Adipocyte (in vitro differentiated cells): ENCODE measurements at regions not wholly inside any gene's neighbourhood (a gene's known extent, or its start where the extent isn't known, plus 50 kb on each side); places are given as distances from the start of the nearest gene placed in this dataset.

Experiments
- DNase-seq: peaks from one replicate; pipeline ENCODE4 v3.0.0-alpha.2; 2015; ENCODE audit warnings: low read depth
- H3K27me3 ChIP-seq: replicated peaks from 2 replicates; pipeline ENCODE4 v1.7.0; 2013; ENCODE audit warnings: mild to moderate bottlenecking, low read length, moderate library complexity; ENCODE audit not compliant: control insufficient read depth, insufficient read depth
- H3K36me3 ChIP-seq: 2 replicates; pipeline ENCODE4 v1.7.0; 2013; ENCODE audit warnings: low read length, mild to moderate bottlenecking, moderate library complexity; ENCODE audit not compliant: control insufficient read depth, insufficient read depth, severe bottlenecking
- H3K4me1 ChIP-seq: 2 replicates; pipeline ENCODE4 v1.7.0; 2013; ENCODE audit warnings: mild to moderate bottlenecking, low read length, moderate library complexity; ENCODE audit not compliant: control insufficient read depth, insufficient read depth
- H3K4me3 ChIP-seq: 2 replicates; pipeline ENCODE4 v1.7.0; 2013; ENCODE audit warnings: mild to moderate bottlenecking, low read length, moderate library complexity
- H3K9ac ChIP-seq: 2 replicates; pipeline ENCODE4 v1.7.0; 2013; ENCODE audit warnings: mild to moderate bottlenecking, low read length, moderate library complexity
- H3K9me3 ChIP-seq: 2 replicates; pipeline ENCODE4 v1.7.0; 2013; ENCODE audit warnings: mild to moderate bottlenecking, low read length, moderate library complexity; ENCODE audit not compliant: control insufficient read depth

- H3K9me3 ChIP-seq, result no peaks in the 10 kb centered on the region
- no peak overlapping the region for H3K4me3 ChIP-seq
- no peak overlapping the region for H3K9ac ChIP-seq
- peaks cover 13% of the 10 kb centered on the region for H3K4me1 ChIP-seq
- H3K27me3 ChIP-seq, result no peaks in the 10 kb centered on the region
- DNase-seq, result no peak
- no peaks in the 10 kb centered on the region for H3K36me3 ChIP-seq
These were observed 92.8 kb downstream of the EOMES start for GRCh38 chr3:27629366-27629765.

- no peaks in the 10 kb centered on the region for H3K36me3 ChIP-seq
- no peaks in the 10 kb centered on the region for H3K27me3 ChIP-seq
- no peak overlapping the region for H3K9ac ChIP-seq
- no peak overlapping the region for H3K4me3 ChIP-seq
- H3K4me1 ChIP-seq, result peaks cover 14% of the 10 kb centered on the region
- no peaks in the 10 kb centered on the region for H3K9me3 ChIP-seq
- no peak for DNase-seq
These were observed 93.9 kb downstream of the EOMES start for GRCh38 chr3:27628026-27628750.

GRCh38 chr3:27626596-27627118, 95.5 kb downstream of the EOMES start:
- Histone ChIP-seq H3K27me3 (no peaks in the 10 kb centered on the region), H3K9ac (no peak overlapping the region), H3K36me3 (no peaks in the 10 kb centered on the region), H3K9me3 (no peaks in the 10 kb centered on the region), H3K4me3 (no peak overlapping the region), H3K4me1 (peaks cover 14% of the 10 kb centered on the region)
- no peak for DNase-seq

GRCh38 chr3:27625864-27626263, 96.3 kb downstream of the EOMES start:
- H3K9me3 ChIP-seq, result no peaks in the 10 kb centered on the region
- H3K27me3 ChIP-seq, result no peaks in the 10 kb centered on the region
- H3K4me1 ChIP-seq, result peaks cover 14% of the 10 kb centered on the region
- no peaks in the 10 kb centered on the region for H3K36me3 ChIP-seq
- no peak for DNase-seq
- H3K9ac ChIP-seq, result no peak overlapping the region
- no peak overlapping the region for H3K4me3 ChIP-seq

GRCh38 chr3:27623085-27623753, 98.9 kb downstream of the EOMES start:
- H3K4me3 ChIP-seq, result no peak overlapping the region
- H3K9ac ChIP-seq, result no peak overlapping the region
- H3K36me3 ChIP-seq, result no peaks in the 10 kb centered on the region
- DNase-seq, result no peak
- peaks cover 14% of the 10 kb centered on the region for H3K4me1 ChIP-seq
- H3K9me3 ChIP-seq, result no peaks in the 10 kb centered on the region
- H3K27me3 ChIP-seq, result no peaks in the 10 kb centered on the region

GRCh38 chr3:27617552-27617951, 104.6 kb downstream of the EOMES start:
- Histone ChIP-seq H3K36me3 (no peaks in the 10 kb centered on the region), H3K9me3 (peaks cover 5% of the 10 kb centered on the region), H3K4me3 (no peak overlapping the region), H3K27me3 (no peaks in the 10 kb centered on the region), H3K9ac (no peak overlapping the region), H3K4me1 (peaks cover 12% of the 10 kb centered on the region)
- DNase-seq, result no peak

GRCh38 chr3:27616031-27616430, 106.1 kb downstream of the EOMES start:
- DNase-seq, result no peak
- Histone ChIP-seq H3K9me3 (peaks cover 5% of the 10 kb centered on the region), H3K36me3 (no peaks in the 10 kb centered on the region), H3K4me3 (no peak overlapping the region), H3K9ac (no peak overlapping the region), H3K4me1 (peaks cover 12% of the 10 kb centered on the region), H3K27me3 (no peaks in the 10 kb centered on the region)

GRCh38 chr3:27615555-27615954, 106.6 kb downstream of the EOMES start:
- peaks cover 5% of the 10 kb centered on the region for H3K9me3 ChIP-seq
- DNase-seq, result no peak
- no peaks in the 10 kb centered on the region for H3K36me3 ChIP-seq
- H3K9ac ChIP-seq, result no peak overlapping the region
- no peak overlapping the region for H3K4me3 ChIP-seq
- H3K27me3 ChIP-seq, result no peaks in the 10 kb centered on the region
- H3K4me1 ChIP-seq, result peaks cover 12% of the 10 kb centered on the region

- Histone ChIP-seq H3K9me3 (peaks cover 5% of the 10 kb centered on the region), H3K4me3 (no peak overlapping the region), H3K4me1 (peaks cover 12% of the 10 kb centered on the region), H3K27me3 (no peaks in the 10 kb centered on the region), H3K36me3 (no peaks in the 10 kb centered on the region), H3K9ac (no peak overlapping the region)
- DNase-seq, result no peak
These were observed 107.5 kb downstream of the EOMES start for GRCh38 chr3:27614592-27614991.

- Histone ChIP-seq H3K9ac (no peak overlapping the region), H3K9me3 (peaks cover 5% of the 10 kb centered on the region), H3K4me3 (no peak overlapping the region), H3K27me3 (no peaks in the 10 kb centered on the region), H3K4me1 (peaks cover 12% of the 10 kb centered on the region), H3K36me3 (no peaks in the 10 kb centered on the region)
- DNase-seq, result peak; percentile 57
These were observed 108.2 kb downstream of the EOMES start for GRCh38 chr3:27613846-27614500.

- no peak overlapping the region for H3K9ac ChIP-seq
- H3K9me3 ChIP-seq, result peaks cover 5% of the 10 kb centered on the region
- no peaks in the 10 kb centered on the region for H3K27me3 ChIP-seq
- H3K36me3 ChIP-seq, result no peaks in the 10 kb centered on the region
- peaks cover 23% of the 10 kb centered on the region for H3K4me1 ChIP-seq
- no peak for DNase-seq
- H3K4me3 ChIP-seq, result no peak overlapping the region
These were observed 111.2 kb downstream of the EOMES start for GRCh38 chr3:27610800-27611525.
